CD4-positive, alpha-beta T cell (primary cell): ENCODE measurements at regions not wholly inside any gene's neighbourhood (a gene's known extent, or its start where the extent isn't known, plus 50 kb on each side); places are given as distances from the start of the nearest gene placed in this dataset.
"Not testable (repeated sequence)": the region's sequence is repeated elsewhere in the genome, so short reads cannot be mapped to it uniquely, and the experiment has no call there.

Experiments used
- ATAC-seq: fragments of 200-7000 bp; cut with Tn5 transposase; one replicate; pipeline ENCODE4 v1.10.0; 2022; ENCODE audit warnings: mild to moderate bottlenecking; ENCODE audit not compliant: poor library complexity
- CTCF ChIA-PET: fragments of 350-600 bp; sonication (Branson Sonifier 250); formaldehyde crosslinking; loops from one replicate; lab custom pipeline; 2021; ENCODE audit warnings: antibody characterized with exemption, inconsistent platforms; lab: Charles Lee
- POLR2A ChIA-PET: fragments of 350-600 bp; sonication (Branson Sonifier 250); formaldehyde crosslinking; loops from one replicate; lab custom pipeline; 2021; ENCODE audit warnings: antibody characterized with exemption, inconsistent platforms; lab: Charles Lee
- DNase-seq, 14 experiments: peaks; one replicate each; pipeline ENCODE4 v3.0.0-alpha.2; 2013 to 2020; ENCODE audit warnings: mixed read lengths in 2 of 14
- H3K27ac ChIP-seq, 2 donors: one replicate each; pipeline versions ENCODE4 v1.5.1 to v1.7.0; 2013; ENCODE audit warnings: low read length in 2 of 2, low read depth in 1 of 2, mild to moderate bottlenecking in 1 of 2
- H3K27me3 ChIP-seq, 2 experiments: 1 replicate in 1 of 2; 2 replicates in 1 of 2; pipeline versions ENCODE4 v1.6.1 to v1.7.0; 2013; ENCODE audit warnings: low read length in 2 of 2, control low read depth in 1 of 2, mild to moderate bottlenecking in 1 of 2, moderate library complexity in 1 of 2; ENCODE audit not compliant: insufficient read depth in 2 of 2, control insufficient read depth in 1 of 2
- H3K36me3 ChIP-seq: one replicate; pipeline ENCODE4 v1.6.1; 2013; ENCODE audit warnings: low read length, control low read depth; ENCODE audit not compliant: insufficient read depth
- H3K4me1 ChIP-seq: one replicate; pipeline ENCODE4 v1.6.1; 2013; ENCODE audit warnings: low read length, control low read depth; ENCODE audit not compliant: insufficient read depth
- H3K4me3 ChIP-seq: one replicate; pipeline ENCODE4 v1.5.1; 2013; ENCODE audit warnings: mild to moderate bottlenecking, low read length, moderate library complexity
- H3K9me3 ChIP-seq, 2 experiments: 1 replicate in 1 of 2; 2 replicates in 1 of 2; pipeline versions ENCODE4 v1.6.1 to v1.7.0; 2013; ENCODE audit warnings: low read length in 2 of 2, mild to moderate bottlenecking in 2 of 2, control low read depth in 1 of 2, moderate library complexity in 1 of 2; ENCODE audit not compliant: control insufficient read depth in 1 of 2, insufficient read depth in 1 of 2
- H3K27ac Mint-ChIP-seq: one replicate; pipeline ENCODE4 v1.8.0; 2020; ENCODE audit warnings: mixed read lengths
- H3K27me3 Mint-ChIP-seq: one replicate; pipeline ENCODE4 v1.8.0; 2021; ENCODE audit warnings: mixed read lengths
- H3K36me3 Mint-ChIP-seq: one replicate; pipeline ENCODE4 v1.8.0; 2021; ENCODE audit warnings: low read depth, mixed read lengths
- H3K4me1 Mint-ChIP-seq: one replicate; pipeline ENCODE4 v1.8.0; 2021; ENCODE audit warnings: low read depth, mixed read lengths
- H3K4me3 Mint-ChIP-seq: one replicate; pipeline ENCODE4 v1.8.0; 2020; ENCODE audit warnings: mild to moderate bottlenecking, mixed read lengths
- H3K9me3 Mint-ChIP-seq: one replicate; pipeline ENCODE4 v1.8.0; 2020; ENCODE audit warnings: mixed read lengths
- intact Hi-C, 2 experiments: fragments of 100-400 bp; cut with DNase I in 1 of 2; cut with micrococcal nuclease in 1 of 2; formaldehyde crosslinking; loops; one replicate each; pipeline versions ENCODE4 v1.15.1 to v1.9.0; 2023 to 2025; cut with DNase I, micrococcal nuclease
- TF ChIP-seq, protein P1 (sequence below): fragments of 200-600 bp; IDR thresholded peaks from one replicate; pipeline ENCODE4 v1.8.0; 2022; ENCODE audit warnings: antibody characterized with exemption, mild to moderate bottlenecking

DNA sequence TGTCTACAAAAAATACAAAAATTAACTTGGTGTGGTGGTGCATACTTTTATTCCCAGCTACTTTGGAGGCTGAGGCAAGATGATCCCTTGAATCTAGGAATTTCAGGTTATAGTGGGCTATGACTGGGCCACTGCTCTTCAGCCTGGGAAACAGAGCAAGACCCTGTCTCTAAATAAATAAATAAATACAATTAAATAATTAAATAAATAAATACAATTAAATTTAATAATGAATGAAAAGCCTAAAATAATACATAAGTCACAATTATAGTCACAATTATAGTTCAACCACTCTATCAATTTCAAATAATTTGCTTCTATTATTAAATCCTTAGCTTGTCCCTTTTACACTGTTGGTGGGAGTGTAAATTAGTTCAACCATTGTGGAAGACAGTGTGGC is 146.4 kb upstream of the RFC3 start:
- intact Hi-C loops, result no loop called here

DNA sequence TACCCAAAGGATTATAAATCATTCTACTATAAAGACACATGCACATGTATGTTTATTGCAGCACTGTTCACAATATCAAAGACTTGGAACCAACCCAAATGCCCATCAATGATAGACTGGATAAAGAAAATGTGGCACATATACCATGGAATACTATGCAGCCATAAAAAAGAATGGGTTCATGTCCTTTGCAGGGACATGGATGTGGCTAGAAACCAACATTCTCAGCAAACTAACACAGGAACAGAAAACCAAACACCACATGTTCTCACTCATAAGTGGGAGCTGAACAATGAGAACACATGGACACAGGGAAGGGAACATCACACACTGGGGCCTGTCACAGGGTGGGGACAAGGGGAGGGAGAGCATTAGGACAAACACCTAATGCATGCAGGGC is 145.9 kb upstream of the RFC3 start:
- POLR2A ChIA-PET, CTCF ChIA-PET, H3K4me3 ChIP-seq, H3K9me3 ChIP-seq, H3K27me3 ChIP-seq, intact Hi-C loops, H3K4me1 ChIP-seq, H3K36me3 ChIP-seq, H3K27ac Mint-ChIP-seq, DNase-seq, H3K27me3 Mint-ChIP-seq, H3K36me3 Mint-ChIP-seq, H3K9me3 Mint-ChIP-seq, H3K27ac ChIP-seq, H3K4me3 Mint-ChIP-seq, ATAC-seq: not testable (repeated sequence)
- H3K4me1 Mint-ChIP-seq, result peaks cover 11% of the 10 kb centered on the region

More for the DNA sequence above, 146.4 kb upstream of the RFC3 start:
- DNase-seq (no peak), ATAC-seq (no peak)
- no peaks in the 10 kb centered on the region for H3K9me3 Mint-ChIP-seq
- Histone ChIP-seq H3K4me3 (no peak overlapping the region), H3K36me3 (no peaks in the 10 kb centered on the region), H3K4me1 (peaks cover 3% of the 10 kb centered on the region), H3K9me3 (no peaks in the 10 kb centered on the region), H3K27me3 (no peaks in the 10 kb centered on the region), H3K27ac (no peak overlapping the region)
- no peaks in the 10 kb centered on the region for H3K36me3 Mint-ChIP-seq
- ChIA-PET POLR2A (no interaction called here), CTCF (no interaction called here)
- TF ChIP-seq, protein P1, sequence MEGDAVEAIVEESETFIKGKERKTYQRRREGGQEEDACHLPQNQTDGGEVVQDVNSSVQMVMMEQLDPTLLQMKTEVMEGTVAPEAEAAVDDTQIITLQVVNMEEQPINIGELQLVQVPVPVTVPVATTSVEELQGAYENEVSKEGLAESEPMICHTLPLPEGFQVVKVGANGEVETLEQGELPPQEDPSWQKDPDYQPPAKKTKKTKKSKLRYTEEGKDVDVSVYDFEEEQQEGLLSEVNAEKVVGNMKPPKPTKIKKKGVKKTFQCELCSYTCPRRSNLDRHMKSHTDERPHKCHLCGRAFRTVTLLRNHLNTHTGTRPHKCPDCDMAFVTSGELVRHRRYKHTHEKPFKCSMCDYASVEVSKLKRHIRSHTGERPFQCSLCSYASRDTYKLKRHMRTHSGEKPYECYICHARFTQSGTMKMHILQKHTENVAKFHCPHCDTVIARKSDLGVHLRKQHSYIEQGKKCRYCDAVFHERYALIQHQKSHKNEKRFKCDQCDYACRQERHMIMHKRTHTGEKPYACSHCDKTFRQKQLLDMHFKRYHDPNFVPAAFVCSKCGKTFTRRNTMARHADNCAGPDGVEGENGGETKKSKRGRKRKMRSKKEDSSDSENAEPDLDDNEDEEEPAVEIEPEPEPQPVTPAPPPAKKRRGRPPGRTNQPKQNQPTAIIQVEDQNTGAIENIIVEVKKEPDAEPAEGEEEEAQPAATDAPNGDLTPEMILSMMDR, result no peak
- no peak overlapping the region for H3K27ac Mint-ChIP-seq
- H3K4me1 Mint-ChIP-seq, result peaks cover 8% of the 10 kb centered on the region
- no peaks in the 10 kb centered on the region for H3K27me3 Mint-ChIP-seq
- no peak overlapping the region for H3K4me3 Mint-ChIP-seq

DNA sequence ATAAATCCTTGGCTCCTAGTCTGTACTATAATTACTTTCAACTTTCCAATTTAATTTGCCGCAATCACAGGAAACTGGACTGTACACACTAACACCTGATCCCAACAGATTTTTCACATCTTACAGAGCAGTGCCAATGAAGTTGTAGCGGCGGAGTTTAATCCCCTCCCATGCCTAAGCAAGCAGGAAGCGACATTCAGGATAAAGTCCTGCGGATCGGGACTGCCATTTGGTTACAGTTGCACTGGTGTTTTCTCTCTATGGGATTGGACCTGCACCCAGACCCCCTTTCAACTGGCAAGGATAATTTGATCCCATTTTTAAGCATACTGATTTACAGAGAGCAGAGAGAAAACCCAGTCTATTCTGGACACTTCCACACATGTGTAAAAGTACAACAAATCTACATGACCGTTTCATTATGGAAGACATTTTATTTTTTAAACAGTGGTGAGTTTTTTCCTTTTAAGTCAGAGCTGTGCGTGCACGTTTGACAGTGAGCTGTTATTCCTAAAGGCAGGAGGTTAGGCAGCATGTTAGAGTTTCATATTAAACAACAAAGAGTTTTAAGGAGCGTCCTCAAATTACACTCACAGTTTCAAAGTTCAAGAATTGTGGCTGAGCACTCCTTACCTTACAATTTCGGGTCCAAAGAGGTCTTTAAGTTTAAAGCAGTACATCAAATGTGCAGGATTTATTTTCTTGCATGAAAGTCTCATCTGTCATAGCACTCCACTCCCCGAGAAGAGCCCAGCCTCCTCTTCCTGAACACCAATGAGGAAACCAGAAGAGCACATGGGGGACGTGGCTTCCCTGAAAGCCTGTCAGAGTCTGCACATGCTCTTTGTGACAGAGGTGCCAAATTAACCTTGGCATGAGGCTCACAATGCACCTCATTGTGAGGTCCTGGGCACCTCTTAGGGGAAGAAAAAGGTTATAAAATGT is 141.6 kb upstream of the RFC3 start:
- Histone ChIP-seq H3K9me3 (no peaks in the 10 kb centered on the region), H3K27me3 (no peaks in the 10 kb centered on the region), H3K36me3 (no peaks in the 10 kb centered on the region), H3K4me3 (peak overlapping the region; percentile 4), H3K27ac (no peak overlapping the region), H3K4me1 (peaks cover 17% of the 10 kb centered on the region)
- CTCF ChIA-PET, result no interaction called here
- ATAC-seq (peak; percentile 40), DNase-seq (peak in 4 of 14 experiments; percentile 4 to 48 (median 25))
- TF ChIP-seq, protein P1, result no peak
- no peak overlapping the region for H3K27ac Mint-ChIP-seq
- H3K27me3 Mint-ChIP-seq, result no peaks in the 10 kb centered on the region
- no peaks in the 10 kb centered on the region for H3K9me3 Mint-ChIP-seq
- POLR2A ChIA-PET, result no interaction called here
- intact Hi-C loops, result no loop called here
- no peak overlapping the region for H3K4me3 Mint-ChIP-seq
- peaks cover 23% of the 10 kb centered on the region for H3K4me1 Mint-ChIP-seq
- no peaks in the 10 kb centered on the region for H3K36me3 Mint-ChIP-seq
